ENCODE measurements at regions not wholly inside any gene's neighbourhood (a gene's known extent, or its start where the extent isn't known, plus 50 kb on each side); places are given as distances from the start of the nearest gene placed in this dataset.
A peak's percentile ranks its signal among the peaks of the same experiment; 100 is the strongest.

DNA sequence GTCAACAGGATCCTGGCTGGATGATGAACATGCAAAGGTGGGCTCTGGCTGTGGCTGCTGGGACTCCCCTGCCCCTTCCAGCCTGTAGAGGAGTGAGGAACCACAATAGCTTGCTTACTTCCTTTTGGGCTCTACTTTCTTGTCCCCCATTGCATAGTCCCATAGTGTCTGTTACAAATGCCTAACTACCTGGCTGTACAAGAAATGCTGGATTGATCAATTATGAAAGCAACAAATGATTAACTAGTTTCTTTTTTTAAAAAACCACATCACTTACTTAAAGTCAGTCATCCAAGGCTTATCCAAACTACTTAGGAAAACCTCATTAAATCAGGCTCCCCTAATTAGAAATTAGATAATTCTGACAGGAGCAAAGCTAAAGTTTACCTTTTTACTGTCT lies 514.1 kb upstream of the PKN2 start:
- Histone ChIP-seq H3K4me1 (no peaks in the 10 kb centered on the region), H3K27me3 (no peaks in the 10 kb centered on the region), H3K27ac (no peak overlapping the region), H3K4me3 (no peak overlapping the region), H3K9me3 (no peaks in the 10 kb centered on the region), H3K36me3 (no peaks in the 10 kb centered on the region)
- ATAC-seq: no peak
- TF ChIP-seq POLR2A (IDR thresholded peaks at IDR 0.05) (no peak), EP300 (IDR thresholded peaks at IDR 0.05) (no peak), POLR2AphosphoS5 (IDR thresholded peaks at IDR 0.05) (no peak)
- TF ChIP-seq, protein P1, sequence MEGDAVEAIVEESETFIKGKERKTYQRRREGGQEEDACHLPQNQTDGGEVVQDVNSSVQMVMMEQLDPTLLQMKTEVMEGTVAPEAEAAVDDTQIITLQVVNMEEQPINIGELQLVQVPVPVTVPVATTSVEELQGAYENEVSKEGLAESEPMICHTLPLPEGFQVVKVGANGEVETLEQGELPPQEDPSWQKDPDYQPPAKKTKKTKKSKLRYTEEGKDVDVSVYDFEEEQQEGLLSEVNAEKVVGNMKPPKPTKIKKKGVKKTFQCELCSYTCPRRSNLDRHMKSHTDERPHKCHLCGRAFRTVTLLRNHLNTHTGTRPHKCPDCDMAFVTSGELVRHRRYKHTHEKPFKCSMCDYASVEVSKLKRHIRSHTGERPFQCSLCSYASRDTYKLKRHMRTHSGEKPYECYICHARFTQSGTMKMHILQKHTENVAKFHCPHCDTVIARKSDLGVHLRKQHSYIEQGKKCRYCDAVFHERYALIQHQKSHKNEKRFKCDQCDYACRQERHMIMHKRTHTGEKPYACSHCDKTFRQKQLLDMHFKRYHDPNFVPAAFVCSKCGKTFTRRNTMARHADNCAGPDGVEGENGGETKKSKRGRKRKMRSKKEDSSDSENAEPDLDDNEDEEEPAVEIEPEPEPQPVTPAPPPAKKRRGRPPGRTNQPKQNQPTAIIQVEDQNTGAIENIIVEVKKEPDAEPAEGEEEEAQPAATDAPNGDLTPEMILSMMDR (IDR thresholded peaks at IDR 0.05): no peak

DNA sequence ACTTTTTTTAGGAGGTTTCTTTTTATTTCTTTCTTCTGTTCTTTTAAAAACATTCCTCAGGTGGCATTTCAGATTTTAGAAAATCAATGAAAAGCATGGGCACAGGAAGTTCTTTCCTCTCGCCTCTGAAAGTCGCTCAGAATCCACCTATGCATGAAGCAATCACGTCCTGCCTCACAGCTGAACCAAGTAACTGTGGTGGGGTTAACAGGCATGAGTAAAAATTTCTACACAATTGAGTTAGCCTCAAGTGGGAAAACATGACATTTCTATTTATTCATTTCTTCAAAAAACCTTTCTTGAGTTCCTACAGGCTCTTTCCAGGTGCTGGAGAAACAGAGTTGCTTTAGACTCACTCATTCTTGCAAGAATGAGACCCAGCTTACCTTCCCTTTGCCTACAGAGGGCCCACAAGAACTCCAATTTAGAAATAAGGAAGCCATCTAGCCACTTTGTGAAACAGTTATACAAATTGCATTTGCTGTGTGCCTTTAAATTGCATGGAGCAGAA lies 508.9 kb upstream of the PKN2 start:
- Histone ChIP-seq H3K9me3 (no peaks in the 10 kb centered on the region), H3K36me3 (no peaks in the 10 kb centered on the region), H3K27me3 (no peaks in the 10 kb centered on the region), H3K27ac (no peak overlapping the region), H3K4me3 (no peak overlapping the region), H3K4me1 (no peaks in the 10 kb centered on the region)
- TF ChIP-seq, protein P1 (IDR thresholded peaks at IDR 0.05): no peak
- TF ChIP-seq POLR2A (IDR thresholded peaks at IDR 0.05) (no peak), POLR2AphosphoS5 (IDR thresholded peaks at IDR 0.05) (no peak), EP300 (IDR thresholded peaks at IDR 0.05) (no peak)
- ATAC-seq: no peak
- WGBS, 2 donors (ENCODE audit: low coverage in 1 of 2): 82 to 90% methylated on average over 2 to 3 of the region's 3 CpGs

DNA sequence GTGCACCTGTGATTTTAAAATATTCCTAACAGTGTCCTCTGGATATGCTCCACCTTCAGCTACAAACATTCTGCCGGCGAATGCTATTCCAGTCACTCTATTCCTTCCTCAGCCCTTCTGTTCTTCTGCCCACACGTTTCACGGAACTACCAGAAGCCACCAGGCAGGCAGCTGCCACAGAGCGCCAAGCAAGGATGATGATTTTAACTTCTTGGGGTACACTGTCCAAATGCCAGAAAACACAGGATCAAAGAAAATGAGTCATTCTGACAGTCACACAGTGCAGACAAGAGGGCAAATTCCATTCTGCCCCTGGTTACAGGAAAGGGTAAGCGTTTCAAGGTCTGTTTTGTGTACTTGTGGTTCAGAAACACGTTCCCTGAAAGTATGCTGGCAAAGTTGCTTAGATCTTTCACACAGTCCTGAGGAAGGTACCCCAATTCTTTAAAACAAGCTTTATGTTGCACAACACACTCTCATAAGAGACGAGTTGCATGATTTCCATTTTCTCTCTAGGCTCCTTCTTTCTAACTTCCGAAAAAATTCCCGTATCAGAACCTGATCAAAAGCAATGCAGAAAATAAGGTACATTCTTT lies 508.3 kb upstream of the PKN2 start:
- WGBS, 2 donors (ENCODE audit: low coverage in 1 of 2): 50 to 75% methylated on average over 2 to 7 of the region's 10 CpGs
- ATAC-seq: no peak
- Histone ChIP-seq H3K36me3 (no peaks in the 10 kb centered on the region), H3K4me3 (no peak overlapping the region), H3K27ac (no peak overlapping the region), H3K9me3 (no peaks in the 10 kb centered on the region), H3K27me3 (no peaks in the 10 kb centered on the region), H3K4me1 (no peaks in the 10 kb centered on the region)
- no peak for TF ChIP-seq EP300 (IDR thresholded peaks at IDR 0.05)
- no peak for TF ChIP-seq POLR2A (IDR thresholded peaks at IDR 0.05)
- TF ChIP-seq, protein P1 (IDR thresholded peaks at IDR 0.05): no peak
- TF ChIP-seq POLR2AphosphoS5 (IDR thresholded peaks at IDR 0.05): no peak

DNA sequence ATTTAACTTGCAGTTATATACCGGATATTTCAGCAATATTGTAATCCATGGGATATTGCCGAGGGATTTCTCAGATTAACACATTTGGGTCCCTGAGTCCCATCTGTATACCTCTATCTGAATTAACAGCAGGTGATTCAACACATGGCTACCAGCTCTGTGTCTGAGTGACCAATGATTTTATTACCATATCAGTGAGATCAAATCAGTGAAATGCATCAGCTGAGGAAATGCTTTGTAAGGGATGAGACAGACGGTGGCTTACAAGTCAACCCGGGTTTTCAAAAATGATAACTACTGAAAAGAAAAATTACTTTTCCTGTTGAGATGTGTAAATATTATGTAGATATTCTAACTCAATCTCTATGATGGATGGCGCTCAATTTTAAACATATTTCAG lies 504.1 kb upstream of the PKN2 start:
- Histone ChIP-seq H3K4me3 (no peak overlapping the region), H3K4me1 (no peaks in the 10 kb centered on the region), H3K36me3 (no peaks in the 10 kb centered on the region), H3K27ac (no peak overlapping the region), H3K27me3 (no peaks in the 10 kb centered on the region), H3K9me3 (no peaks in the 10 kb centered on the region)
- 68 to 80% methylated on average over 5 of the region's 5 CpGs for WGBS, 2 donors (ENCODE audit: low coverage in 1 of 2)
- no peak for ATAC-seq
- TF ChIP-seq POLR2AphosphoS5 (IDR thresholded peaks at IDR 0.05) (no peak), POLR2A (IDR thresholded peaks at IDR 0.05) (no peak), EP300 (IDR thresholded peaks at IDR 0.05) (no peak)
- TF ChIP-seq, protein P1 (IDR thresholded peaks at IDR 0.05): no peak

DNA sequence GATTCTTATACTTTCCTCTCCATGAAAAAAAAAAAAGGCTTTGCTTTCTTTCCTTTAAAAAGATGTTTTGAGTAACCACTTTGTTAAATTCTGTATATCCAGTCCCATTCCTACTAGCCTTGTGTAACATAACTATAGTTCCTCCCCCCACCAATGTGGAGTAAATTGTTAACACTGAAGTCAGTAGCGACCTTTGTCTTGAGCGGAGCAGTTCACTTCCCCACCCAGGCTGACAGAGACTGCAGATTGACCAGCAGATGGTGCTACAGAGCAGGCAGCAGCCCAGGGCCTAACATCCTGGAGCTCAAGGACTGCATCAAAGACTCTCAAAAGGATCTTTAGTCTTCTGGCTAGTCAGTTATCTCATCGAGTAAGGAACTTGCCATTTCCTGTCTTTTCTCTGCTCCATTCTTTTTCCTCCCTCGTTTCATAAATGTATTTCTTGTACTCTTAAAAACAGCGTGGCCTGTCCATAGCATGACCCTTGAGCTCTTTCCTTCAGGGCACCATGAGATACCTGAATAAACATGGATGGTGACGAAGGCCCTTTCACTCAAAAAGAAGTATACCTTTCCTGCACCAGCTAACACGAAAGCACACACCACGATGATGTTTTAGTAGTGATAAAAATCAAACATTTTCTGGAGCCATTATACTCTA lies 503.5 kb upstream of the PKN2 start:
- H3K9me3 ChIP-seq: no peaks in the 10 kb centered on the region
- peak; percentile 74 for ATAC-seq
- TF ChIP-seq, protein P1 (IDR thresholded peaks at IDR 0.05): peak; percentile 58 to 91 (median 78)
- no peak for TF ChIP-seq POLR2A (IDR thresholded peaks at IDR 0.05)
- TF ChIP-seq POLR2AphosphoS5 (IDR thresholded peaks at IDR 0.05): no peak
- TF ChIP-seq EP300 (IDR thresholded peaks at IDR 0.05): no peak
- H3K36me3 ChIP-seq: no peaks in the 10 kb centered on the region
- H3K27ac ChIP-seq: no peak overlapping the region
- no peak overlapping the region for H3K4me3 ChIP-seq
- 36 to 40% methylated on average over 7 to 8 of the region's 8 CpGs for WGBS, 2 donors (ENCODE audit: low coverage in 1 of 2)
- H3K27me3 ChIP-seq: no peaks in the 10 kb centered on the region
- H3K4me1 ChIP-seq: no peaks in the 10 kb centered on the region
